ENCODE measurements at regions not wholly inside any gene's neighbourhood (a gene's known extent, or its start where the extent isn't known, plus 50 kb on each side); places are given as distances from the start of the nearest gene placed in this dataset.
"Not testable (repeated sequence)": the region's sequence is repeated elsewhere in the genome, so short reads cannot be mapped to it uniquely, and the experiment has no call there.

DNA sequence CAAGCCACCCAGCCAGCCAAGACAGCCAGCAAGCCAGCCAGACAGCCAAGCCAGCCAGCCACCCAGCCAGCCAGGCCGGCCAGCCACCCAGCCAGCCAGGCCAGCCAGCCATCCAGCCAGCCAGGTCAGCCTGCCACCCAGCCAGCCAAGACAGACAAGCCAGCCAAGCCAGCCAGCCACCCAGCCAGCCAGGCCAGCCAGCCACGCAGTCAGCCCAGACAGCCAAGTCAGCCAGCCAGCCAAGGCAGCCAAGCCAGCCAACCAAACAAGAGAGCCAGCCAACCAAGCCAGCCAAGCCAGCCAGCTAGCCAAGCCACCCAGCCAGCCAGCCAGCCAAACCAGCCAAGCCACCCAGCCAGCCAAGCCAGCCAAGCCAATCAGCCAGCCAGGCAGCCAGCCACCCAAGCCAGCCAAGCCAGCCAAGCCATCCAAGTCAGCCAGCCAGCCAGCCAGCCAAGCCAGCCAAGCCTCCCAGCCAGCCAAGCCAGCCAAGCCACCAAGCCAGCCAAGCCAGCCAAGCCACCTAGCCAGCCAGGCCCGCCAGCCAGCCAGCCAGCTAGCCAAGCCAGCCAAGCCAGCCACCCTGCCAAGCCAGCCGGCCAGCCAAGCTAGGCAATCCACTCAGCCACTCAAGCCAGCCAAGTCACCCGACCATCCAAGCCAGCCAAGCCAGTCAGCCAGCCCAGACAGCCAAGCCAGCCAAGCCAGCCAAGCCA, 1599.9 kb downstream of the RPIA start:
- not testable (repeated sequence) for DNase-seq (ENCODE audit: low read depth)

DNA sequence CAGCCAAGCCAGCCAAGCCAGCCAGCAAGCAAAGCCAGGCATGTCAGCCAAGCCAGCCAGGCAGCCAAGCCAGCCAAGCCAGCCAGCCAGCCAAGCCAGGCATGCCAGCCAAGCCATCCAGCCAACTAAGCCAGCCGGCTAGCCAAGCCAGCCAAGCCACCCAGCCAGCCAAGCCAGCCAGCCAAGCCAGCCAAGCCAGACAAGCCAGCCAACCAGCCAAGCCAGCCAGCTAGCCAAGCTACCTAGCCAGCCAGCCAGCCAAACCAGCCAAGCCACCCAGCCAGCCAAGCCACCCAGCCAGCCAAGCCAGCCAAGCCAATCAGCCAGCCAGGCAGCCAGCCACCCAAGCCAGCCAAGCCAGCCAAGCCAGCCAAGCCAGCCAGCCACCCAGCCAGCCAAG, 1600.5 kb downstream of the RPIA start:
- DNase-seq (ENCODE audit: low read depth): not testable (repeated sequence)

DNA sequence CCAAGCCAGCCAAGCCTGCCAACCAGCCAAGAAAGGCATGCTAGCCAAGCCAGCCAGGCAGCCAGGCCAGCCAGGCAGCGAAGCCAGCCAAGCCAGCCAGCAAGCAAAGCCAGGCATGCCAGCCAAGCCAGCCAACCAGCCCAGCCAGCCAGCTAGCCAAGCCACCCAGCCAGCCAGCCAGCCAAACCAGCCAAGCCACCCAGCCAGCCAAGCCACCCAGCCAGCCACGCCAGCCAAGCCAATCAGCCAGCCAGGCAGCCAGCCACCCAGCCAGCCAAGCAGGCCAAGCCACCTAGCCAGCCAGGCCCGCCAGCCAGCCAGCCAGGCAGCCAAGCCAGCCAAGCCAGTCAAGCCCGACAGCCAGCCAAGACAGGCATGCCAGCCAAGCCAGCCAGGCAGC, 1601.0 kb downstream of the RPIA start:
- not testable (repeated sequence) for DNase-seq (ENCODE audit: low read depth)

DNA sequence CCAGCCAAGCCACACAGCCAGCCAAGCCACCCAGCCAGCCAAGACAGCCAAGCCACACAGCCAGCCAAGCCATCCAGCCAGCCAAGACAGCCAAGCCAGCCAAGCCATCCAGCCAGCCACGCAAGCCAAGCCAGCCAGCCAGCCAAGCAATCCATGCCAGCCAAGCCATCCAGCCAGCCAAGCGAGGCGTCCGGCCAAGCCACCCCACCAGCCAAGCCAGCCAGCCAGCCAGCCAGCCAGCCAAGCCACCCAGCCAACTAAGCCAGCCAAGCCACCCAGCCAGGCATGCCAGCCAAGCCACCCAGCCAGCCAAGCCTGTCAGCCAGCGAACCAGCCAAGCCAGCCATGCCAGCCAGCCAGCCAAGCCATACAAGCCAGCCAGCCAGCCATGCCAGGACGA, 1601.8 kb downstream of the RPIA start:
- not testable (repeated sequence) for DNase-seq (ENCODE audit: low read depth)

DNA sequence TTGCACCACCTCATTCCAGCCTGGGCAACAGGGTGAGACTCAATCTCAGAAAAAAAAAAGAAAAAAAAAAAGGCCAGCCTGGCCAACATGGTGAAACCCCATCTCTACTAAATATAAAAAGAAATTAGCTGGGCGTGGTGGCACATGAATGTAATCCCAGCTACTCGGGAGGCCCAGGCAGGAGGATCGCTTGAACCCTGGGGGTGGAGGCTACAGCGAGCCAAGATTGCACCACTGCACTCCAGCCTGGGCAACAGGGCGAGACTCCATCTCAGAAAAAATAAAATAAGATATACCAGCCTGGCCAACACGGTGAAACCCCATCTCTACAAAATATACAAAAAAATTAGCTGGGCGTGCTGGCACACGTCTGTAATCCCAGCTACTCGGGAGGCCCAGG, 1602.3 kb downstream of the RPIA start:
- not testable (repeated sequence) for DNase-seq (ENCODE audit: low read depth)

DNA sequence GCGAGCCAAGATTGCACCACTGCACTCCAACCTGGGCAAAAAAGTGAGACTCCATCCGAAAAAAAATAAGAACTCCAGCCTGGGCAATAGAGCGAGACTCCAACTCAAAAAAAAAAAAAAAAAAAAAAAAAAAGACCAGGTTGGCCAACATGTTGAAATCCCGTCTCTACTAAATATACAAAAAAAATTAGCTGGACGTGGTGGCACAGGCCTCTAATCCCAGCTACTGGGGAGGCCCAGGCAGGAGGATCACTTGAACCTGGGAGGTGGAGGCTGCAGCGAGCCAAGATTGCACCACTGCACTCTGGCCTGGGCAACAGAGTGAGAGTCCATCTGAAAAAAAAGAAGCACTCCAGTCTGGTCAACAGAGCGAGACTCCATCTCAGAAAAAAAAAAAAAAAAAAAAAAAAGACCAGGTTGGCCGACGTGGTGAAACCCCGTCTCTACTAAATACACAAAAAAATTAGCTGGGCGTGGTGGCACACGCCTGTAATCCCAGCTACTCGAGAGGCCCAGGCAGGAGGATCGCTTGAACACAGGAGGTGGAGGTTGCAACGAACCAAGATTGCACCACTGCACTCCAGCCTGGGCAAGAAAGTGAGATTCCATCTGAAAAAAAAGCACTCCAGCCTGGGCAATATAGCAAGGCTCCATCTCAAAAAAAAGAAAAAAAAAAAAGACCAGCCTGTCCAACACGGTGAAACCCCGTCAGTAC, 1603.7 kb downstream of the RPIA start:
- not testable (repeated sequence) for DNase-seq (ENCODE audit: low read depth)

DNA sequence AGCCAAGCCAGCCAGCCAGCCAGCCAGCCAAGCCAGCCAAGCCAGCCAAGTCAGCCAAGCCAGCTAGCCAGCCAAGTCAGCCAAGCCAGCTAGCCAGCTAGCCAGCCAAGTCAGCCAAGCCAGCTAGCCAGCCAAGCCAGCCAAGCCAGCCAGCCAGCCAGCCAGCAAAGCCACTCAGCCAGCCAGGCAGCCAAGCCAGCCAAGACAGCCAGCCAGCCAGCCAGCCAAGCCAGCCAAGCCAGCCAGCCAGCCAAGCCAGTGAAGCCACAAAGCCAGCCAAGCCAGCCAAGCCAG, 1605.0 kb downstream of the RPIA start:
- DNase-seq (ENCODE audit: low read depth): not testable (repeated sequence)

DNA sequence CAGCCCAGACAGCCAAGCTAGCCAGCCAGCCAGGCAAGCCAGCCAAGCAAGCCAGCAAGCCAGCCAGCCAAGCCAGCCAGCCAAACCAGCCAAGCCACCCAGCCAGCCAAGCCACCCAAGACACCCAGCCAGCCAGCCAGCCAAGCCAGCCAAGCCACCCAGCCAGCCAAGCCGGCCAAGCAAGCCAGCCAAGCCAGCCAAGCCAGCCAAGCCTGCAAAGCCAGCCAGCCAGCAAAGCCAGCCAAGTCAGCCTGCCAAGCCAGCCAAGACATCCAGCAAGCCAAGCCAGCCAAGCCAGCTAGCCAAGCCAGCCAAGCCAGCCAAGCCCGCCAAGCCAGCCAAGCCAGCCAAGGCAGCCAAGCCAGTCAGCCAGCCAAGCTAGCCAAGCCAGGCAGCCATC, 1606.2 kb downstream of the RPIA start:
- DNase-seq (ENCODE audit: low read depth): not testable (repeated sequence)

DNA sequence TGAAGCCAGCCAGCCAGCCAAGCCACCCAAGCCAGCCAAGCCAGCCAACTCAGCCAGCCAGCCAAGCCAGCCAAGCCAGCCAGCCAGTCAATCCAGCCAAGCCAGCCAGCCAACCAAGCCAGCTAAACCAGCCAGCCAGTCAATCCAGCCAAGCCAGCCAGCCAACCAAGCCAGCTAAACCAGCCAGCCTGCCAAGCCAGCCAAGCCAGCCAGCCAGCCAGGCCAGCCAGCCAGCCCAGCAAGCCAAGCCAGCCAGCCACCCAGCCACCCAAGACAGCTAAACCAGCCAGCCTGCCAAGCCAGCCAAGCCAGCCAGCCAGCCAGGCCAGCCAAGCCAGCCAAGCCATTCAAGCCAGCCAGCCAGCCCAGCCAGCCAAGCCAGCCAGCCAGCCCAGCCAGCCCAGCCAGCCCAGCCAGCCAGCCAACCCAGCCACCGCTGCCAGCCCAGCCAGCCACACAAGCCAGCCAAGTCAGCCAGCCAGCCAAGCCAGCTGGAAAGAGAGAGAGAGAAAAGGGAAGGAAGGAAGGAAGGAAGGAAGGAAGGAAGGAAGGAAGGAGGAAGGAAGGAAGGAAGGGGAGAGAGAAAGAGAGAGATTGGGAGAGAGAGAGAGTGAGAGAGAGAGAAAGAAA, 1606.8 kb downstream of the RPIA start:
- DNase-seq (ENCODE audit: low read depth): not testable (repeated sequence)

DNA sequence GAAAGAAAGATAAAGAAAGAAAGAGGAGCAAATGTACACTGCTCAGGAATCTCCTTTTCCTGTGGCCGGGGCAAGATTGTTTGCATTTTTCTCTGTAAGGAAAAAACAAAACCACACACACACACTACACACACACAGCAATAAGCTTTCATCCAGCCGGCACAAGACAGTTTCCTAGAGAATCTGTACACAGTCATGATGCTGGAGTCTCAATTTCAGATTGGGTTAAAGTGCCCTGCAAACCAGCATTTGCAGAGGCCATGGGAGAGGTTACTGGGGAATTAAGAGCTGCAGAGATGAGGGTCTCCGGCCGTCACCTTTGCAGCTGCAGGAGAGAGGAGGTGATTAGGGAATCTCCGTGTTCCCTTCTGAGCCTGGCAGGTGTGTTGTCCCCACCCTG, 1607.5 kb downstream of the RPIA start:
- DNase-seq (ENCODE audit: low read depth): not testable (repeated sequence)

DNA sequence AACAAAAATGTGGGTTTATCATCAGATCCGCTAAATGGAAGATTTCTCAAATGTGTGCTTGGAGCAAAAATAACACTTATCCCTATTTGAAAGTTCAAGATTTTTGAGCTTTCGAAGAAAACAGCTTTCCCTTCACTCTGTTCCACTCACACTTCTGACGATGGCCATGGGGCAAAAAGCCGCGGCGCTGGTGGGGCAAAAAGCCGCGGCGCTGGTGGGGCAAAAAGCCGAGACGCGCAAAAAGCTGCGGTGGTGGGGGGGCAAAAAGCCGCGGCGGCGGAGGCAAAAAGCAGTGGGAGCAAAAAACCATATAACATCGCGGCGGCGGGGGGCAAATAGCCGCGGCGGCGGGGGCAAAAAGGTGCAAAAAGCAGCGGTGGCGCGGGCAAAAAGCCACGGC, 1631.5 kb downstream of the RPIA start:
- DNase-seq (ENCODE audit: low read depth): not testable (repeated sequence)

DNA sequence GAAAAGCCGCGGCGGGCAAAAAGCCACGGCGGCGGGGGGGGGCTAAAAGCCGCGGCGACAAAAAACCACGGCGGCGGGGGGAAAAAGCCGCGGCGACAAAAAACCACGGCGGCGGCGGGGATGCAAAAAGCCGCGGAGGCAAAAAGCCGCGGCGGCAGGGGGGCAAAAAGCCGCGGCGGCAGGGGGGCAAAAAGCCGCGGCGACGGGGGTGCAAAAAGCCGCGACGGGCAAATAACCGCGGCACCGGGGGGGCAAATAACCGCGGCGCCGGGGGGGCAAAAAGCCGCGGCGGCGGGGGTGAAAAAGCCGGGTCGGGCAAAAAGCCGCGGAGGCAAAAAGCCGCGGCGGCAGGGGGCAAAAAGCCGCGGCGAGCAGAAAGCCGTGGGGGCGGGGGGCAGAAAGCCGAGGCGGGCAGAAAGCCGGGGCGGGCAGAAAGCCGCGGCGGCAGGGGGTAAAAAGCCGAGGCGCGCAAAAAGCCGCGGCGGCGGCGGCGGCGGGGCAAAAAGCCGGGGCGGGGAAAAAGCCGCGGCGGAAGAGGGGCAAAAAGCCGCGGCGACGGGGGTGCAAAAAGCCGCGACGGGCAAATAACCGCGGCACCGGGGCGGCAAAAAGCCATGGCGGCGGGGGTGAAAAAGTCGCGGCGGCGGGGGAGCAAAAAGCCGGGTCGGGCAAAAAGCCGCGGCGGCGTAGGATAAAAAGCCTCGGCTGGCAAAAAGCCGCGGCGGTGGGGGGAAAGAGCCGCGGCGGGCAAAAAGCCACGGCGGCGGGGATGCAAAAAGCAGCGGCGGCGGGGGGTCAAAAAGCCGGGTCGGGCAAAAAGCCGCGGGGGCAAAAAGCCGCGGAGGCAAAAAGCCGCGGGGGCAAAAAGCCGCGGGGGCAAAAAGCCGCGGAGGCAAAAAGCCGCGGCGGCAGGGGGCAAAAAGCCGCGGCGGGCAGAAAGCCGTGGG, 1632.4 kb downstream of the RPIA start:
- not testable (repeated sequence) for DNase-seq (ENCODE audit: low read depth)

DNA sequence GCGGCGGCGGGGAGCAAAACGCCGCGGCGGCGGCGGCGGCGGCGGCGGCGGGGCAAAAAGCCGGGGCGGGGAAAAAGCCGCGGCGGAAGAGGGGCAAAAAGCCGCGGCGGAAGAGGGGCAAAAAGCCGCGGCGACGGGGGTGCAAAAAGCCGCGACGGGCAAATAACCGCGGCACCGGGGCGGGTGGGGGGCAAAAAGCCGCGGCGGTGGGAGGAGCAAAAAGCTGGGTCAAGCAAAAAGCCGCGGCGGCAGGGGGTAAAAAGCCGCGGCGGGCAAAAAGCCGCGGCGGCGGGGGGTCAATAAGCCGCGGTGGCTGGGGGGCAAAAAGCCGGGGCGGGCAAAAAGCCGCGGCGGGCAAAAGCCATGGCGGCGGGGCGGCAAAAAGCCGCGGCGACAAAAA, 1633.2 kb downstream of the RPIA start:
- not testable (repeated sequence) for DNase-seq (ENCODE audit: low read depth)

DNA sequence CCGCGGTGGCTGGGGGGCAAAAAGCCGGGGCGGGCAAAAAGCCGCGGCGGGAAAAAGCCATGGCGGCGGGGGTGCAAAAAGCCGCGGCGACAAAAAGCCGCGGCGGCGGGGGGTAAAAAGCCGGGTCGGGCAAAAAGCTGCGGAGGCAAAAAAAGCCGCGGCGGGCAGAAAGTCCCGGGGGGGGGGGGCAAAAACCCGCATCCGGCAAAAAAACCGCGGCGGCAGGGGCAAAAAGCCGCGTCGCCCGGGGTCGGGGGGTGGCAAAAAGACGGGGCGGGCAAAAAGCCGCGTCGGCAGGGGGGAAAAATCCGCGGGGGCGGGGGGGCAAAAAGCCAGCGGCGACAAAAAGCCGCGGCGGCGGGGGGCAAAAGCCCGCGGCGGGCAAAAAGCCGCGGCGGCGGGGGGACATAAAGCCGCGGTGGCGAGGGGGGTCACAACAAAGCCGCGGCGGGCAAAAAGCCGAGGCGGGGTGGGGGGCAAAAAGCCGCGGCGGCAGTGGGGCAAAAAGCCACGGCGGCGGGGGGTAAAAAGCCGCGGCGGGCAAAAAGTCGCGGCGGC, 1634.4 kb downstream of the RPIA start:
- DNase-seq (ENCODE audit: low read depth): not testable (repeated sequence)

DNA sequence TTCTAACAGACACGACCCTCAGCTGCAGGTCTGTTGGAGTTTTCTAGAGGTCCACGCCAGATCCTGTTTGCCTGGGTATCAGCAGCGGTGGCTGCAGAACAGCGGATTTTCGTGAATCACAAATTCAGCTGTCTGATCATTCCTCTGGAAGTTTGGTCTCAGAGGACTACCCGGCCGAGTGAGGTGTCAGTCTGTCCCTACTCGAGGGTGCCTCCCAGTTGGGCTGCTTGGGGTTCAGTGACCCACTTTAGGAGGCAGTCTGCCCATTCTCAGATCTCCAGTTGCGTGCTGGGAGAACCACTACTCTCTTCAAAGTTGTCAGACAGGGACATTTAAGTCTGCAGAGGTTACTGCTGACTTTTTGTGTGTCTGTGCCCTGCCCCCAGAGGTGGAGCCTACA, 1664.1 kb downstream of the RPIA start:
- DNase-seq (ENCODE audit: low read depth): not testable (repeated sequence)

DNA sequence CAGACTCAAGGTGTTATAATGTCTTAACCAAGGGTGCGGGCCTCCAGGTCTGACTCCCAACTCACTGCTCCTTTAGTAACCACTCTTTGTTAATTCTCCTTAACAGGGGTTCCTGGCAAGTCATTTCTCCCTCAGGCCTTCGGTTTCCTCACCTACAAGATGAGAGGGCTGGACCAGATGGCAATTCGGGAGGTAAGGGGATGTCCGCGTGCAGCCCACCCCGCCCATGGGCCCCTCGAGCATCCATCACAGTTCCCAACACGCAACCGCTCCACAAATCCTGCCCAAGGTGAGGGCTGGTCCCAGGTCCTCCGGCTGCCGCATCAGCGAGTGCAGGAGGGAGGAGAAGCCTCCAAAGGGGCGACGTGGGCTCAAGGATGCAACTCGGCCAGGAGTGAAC, 1667.9 kb downstream of the RPIA start:
- not testable (repeated sequence) for DNase-seq (ENCODE audit: low read depth)

DNA sequence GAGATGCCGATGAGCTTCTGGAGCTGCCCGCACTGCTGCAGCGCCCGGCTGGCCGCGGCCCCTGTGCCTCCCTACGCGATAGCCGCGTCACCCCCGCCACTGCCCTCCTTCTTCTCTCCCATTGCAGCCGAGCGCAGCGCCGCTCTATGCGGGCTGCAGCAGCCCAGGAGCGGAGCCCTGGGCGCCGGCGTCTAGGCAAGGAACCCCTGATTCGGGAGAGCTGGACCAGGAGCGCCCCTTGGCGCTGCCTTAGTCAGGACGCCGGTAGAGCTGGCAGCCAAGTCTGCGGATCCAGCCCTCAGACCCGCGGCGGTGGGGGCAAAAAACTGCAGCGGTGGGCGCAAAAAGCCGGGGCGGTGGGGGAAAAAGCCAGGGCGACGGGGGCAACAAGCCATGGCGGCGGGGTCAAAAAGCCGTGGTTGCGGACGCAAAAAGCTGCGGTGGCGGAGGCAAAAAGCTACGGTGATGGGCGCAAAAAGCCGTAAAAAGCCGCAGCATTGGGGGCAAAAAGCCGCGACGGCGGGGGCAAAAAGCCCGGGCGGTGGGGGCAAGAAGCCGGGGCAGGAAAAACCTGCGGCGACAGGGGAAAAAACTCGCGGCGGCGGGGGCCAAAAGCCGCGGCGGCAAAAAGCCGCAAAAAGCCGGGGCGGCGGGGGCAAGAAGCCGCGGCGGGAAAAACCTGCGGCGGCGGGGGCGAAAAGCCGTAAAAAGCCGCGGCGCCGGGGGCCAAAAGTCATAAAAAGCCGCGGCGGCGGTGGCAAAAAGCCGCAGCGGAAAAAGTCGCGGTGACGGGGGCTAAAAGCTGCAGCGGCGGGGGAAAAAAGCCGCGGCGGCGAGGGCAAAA, 1668.6 kb downstream of the RPIA start:
- DNase-seq (ENCODE audit: low read depth): not testable (repeated sequence)

DNA sequence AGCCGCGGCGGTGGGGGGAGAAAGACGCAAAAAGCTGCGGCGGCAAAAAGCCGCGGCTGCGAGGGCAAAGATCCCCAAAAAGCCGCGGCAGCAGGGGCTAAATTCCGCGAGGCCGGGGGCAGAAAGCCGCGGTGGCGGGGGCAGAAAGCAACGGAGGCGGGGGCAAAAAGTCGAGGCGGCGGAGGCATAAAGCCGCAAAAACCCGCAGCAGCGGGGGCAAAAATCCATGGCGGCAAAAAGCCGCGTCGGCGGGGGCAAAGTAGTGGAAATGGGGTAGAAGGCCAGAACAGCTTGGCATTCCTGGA, 1669.2 kb downstream of the RPIA start:
- DNase-seq (ENCODE audit: low read depth): not testable (repeated sequence)
